NCI-H1417 treated with DMSO at 0.1 percent for 48 hours (cell line): ENCODE measurements at regions not wholly inside any gene's neighbourhood (a gene's known extent, or its start where the extent isn't known, plus 50 kb on each side); places are given as distances from the start of the nearest gene placed in this dataset.

Source experiments
- DNase-seq: peaks from one replicate; lab custom pipeline; 2025; lab: John Stamatoyannopoulos, UW

DNA sequence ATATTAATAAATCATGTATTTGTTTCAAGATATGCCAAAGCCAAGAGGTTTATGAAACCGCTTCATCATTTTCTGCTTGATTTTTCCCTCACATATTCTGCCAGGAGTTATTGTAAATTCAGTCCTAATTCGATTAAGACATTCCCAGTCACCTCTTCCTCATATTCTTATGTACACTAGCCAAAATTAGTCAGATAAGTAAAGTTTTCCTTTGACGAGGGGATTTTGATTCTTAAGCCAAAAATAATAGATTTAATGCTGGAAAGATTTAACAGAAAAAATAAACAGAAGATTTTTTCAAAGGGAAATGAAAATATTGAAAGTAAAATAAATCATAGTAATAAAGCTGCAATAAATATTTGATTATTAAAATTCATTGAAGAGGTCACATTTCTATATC lies 51.0 kb upstream of the VEGFC start:
- DNase-seq = no peak

DNA sequence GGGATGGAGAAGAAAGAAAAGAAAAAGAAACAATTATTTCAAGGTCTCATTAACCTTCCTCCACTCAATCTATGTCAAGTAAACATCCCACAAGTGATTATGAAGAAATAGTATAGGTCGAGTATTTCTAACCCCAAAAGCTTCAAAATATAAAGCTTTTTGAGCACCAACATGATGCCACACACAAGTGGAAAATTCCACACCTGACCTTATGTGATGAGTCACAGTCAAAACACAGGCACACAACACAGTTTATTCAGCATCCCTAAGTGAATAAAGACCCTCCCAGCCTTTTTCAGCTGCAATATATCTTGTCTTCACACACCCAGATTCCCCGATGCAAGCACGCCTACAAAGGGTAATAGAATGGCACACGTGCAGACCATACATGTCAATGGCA lies 51.7 kb upstream of the VEGFC start:
- no peak for DNase-seq

DNA sequence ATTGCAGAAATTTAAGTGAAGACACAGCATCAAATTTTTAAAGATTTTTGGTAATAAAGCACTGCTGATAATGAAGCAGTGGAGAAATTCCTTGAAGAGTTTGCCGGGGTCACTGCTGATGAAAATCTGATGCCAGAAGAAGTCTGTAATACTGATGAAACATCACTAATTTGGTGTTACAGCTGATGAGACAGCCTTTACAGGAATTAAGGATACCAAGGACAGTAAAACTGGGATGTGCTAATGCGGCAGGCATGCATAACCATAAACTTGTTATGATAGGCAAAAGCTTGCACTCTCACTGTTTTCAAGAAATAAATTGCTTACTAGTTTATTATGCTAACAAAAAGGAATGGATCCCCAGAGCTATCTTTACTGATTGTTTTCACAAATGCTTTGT lies 52.9 kb upstream of the VEGFC start:
- DNase-seq = no peak

DNA sequence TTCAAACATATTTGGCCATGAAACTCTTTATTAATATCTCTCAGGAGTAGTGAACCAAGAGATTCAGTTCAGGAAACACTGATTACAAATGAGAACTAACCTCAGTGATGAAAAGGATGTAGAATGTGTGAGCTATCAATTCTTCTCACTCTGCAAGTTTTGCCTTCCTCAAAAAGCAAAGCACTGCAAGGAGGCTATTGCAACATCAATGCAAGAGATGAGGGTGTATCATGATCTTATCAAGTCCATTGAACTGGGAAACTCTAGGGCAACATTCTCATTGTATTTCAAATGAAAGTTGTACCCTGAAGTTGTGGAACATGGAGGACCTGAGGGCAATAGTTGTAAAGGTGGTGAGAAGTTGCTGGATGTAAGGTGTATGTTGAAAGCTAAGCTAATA lies 56.4 kb upstream of the VEGFC start:
- DNase-seq = no peak

DNA sequence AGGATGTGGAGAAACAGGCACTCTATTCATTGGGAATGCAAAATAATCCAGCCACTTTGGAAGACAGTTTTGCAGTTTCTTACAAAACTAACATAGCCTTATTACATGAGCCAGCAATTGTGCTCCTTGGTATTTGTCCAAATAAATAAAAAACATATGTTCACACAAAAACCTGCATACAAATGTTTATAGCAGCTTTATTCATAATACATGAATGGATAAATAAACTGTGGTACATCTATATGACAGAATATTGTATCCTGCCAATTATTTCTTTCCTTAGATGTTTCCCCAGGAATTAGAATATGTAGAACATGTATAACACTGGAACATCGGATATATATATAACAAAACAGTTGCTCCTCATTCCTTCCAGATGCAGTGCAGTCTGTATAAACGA lies 57.7 kb upstream of the VEGFC start:
- DNase-seq = no peak

DNA sequence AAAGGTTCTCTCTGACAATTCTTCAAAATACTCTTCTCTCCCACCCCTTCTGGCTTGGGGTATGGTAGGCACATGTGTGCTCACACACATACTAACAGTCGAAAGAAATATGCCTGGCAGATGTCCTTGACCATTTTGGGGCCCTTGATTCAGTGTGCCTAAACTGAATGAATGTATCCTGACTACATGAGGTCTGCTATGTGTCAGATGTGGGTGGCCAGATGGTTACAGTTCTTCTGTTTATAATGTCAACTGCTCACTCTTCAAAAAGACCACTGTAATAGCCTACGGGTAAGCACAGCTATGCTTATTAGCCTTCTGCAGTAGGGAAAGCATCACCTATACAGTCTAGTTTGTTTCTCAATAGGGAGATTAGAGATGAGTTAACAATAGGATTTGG lies 63.7 kb upstream of the VEGFC start:
- no peak for DNase-seq

DNA sequence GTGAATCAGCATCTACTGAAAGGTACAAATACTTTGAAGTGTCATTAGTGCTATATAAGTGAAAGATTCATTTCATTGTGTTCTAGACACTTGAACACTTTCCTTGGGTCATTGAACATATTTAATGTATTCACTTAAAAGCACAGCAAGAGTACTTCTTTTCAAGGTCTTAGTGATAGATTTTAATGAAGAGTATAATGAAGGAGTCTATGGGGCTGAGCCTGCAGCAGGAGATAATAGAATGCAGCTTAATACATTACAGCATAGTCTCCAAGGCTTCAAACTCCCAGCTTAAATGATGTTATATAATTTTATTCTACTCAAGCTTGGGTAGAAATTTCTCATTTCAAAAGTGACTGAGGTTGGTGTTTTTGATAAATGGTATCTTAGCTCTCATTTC lies 66.1 kb upstream of the VEGFC start:
- DNase-seq = no peak

DNA sequence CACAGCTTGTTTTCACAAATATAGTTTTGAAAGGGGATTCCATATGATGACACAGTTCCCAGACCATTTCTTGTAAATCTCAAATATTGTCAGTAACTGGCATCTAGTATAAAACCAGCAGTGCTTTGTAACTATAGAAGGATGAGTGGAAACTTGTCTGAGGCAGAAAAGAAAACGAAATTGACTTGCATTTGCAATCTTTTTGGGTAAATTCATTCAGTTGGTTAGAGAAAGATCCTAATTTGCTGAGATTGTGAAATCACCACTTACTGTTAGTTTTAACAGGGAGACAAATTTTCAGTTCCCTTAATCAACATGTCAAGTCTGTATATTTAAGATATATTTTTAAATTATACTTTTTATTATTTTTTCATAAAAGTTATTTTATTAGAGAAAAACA lies 71.5 kb upstream of the VEGFC start:
- DNase-seq = no peak

DNA sequence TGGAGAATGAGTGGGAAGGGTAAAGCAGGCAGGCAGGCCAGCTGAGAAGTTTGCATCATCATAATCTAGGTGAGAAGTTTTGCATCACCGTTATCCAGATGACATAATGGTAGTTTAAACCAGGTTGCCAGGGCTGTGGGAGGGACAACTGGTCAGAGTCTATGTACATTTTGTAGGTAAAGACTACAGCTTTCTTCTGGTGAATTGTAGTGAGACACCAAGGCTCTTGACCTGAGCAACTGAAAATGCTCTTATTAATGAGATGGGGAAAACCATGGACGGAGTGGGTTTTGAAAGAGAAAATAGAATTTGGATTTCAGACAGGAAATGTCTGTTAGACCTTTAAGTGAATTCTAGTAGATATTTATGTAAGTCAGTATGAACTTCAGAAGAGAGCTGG lies 76.0 kb upstream of the VEGFC start:
- DNase-seq = no peak

DNA sequence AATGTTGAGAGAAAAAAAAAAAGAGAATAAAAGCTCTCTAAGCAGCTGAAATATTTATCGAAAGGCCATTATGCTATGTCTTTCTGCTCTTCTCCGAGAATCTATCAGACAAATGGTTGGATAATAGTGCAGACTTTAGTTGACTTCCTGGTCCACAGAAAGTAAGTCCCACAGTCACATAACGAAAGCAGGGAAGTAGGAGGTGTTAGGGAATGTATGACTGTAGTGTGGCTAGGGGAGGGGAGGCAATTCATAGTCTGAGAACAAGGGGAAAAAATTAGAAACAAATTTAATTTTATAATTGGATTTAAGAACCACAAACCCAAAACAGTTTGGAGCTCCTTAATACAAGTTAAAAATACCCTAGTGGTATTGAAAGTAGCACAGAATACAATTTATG lies 79.7 kb upstream of the VEGFC start:
- no peak for DNase-seq

DNA sequence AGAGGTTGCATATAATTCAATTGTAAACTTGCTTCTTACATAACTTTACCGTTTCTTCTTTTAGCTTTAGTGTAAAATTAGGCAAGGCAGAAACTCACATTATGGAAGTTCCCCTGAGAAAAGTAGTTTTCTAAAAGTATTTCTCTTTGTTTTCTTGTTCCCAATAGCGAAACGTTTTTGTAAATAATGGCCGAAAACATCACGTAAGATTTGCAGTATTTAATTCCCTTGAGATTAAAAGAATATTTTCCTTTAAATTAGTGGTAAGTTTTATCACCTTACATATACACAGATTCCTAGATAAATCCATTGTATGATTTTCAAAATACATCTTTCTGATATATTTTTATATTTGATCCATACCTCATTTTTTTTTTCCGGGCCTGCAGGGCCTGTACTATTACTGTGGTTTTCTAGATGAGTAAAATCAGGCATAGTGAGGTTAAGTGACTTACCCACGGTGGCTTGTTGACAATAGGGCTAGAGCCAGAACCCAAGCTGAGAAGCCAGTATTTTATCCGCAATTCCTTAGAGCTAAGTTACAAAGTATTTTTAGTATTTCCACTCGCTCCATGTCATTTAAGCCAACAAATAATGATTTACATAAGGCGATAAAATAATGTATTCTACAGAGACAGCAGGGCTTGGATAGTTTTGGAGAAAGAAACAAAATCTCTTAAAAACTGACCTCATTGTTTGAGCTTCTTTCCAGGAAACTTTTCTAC lies 82.2 kb upstream of the VEGFC start:
- DNase-seq = no peak

DNA sequence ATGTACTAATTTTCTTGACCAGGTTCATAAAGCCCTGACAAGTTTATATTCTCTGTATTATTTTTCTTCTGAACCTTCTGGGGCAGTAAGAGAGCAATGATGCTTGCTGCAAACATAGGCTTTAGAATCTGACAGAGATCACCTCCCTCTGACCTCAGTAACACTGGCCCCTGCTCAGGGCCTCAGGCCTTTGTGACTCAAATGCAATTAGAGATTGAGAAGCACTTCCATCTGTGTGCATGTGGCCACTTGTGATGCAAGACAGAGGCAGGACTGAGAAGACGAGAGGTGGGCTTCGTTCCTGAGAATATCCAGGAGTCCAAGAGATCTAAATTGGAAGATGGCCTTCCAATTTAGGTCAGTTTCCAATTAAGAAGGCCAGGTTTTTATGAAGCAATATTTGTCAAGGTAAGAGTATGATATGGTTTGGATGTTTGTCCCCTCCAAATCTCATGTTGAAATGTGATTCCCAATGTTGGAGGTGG lies 82.8 kb upstream of the VEGFC start:
- no peak for DNase-seq

DNA sequence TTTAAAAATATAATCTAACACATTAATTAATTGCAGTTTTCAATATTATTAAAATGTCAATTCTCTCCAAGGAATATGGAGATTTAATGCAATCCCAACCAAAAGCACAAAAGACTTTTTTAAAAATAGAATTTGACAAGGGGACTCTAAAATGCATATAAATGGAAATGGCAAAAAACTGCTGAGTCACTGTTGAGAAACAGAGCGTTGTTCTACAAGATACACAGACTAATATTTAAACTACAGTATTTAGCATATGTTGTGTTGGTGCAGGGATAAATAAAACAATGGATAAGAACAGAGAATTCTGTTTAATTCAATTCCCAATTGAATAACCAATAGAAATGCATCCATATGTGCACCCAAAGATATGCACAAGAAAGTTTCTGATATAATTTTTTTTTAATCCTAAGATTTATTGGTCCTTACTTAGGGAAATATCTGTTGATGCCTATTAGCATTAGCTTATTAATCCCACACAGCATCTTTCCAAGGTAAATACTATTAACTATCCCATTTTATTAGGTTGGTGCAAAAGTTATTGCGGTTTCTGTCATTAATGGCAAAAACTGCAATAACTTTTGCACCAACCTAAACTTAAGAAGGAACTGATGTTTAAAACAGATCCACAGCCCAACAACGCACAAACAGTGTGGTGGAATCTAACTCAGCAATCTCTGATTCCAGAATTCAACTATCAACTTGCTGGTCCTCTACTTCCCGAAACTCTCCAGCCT lies 86.8 kb upstream of the VEGFC start:
- no peak for DNase-seq

DNA sequence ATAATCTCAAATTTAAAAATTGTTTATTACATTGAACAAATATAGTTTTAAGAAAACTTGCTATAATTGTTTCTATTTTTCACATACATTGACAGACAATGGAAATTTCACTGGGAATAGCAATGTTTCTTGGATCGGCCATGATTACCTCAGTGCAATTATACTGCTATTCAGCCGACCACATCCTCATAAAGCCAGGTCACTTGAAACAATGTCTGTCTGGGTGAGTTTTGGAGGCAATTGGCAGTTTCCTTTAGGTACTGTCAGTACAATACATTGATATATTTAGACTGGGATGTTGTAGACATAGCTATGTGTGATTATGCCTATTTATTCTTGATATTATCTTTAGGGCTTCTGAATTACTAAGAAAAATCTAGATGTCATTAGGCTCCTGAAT lies 89.5 kb upstream of the VEGFC start:
- DNase-seq = no peak

DNA sequence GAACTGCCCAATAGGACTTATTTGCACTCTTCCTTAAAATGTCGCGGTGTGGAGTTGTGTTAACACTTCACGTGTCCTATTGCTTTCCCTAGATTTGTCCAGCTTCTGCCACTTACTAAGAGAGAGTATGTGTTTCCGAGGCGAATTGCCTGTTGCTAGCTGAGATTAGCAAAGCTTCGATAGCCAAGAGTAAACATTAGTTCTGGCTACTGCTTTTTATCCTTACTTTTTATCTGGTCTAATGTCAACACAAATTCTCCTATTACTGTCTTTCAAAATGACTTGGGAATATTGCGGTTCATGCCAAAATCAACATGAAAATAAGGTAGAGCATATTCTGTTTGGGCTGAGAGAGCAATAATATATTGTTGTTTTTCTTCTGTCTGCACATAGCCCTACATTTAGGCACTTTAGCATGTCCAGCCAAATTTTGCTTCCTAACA lies 90.4 kb upstream of the VEGFC start:
- DNase-seq = no peak

DNA sequence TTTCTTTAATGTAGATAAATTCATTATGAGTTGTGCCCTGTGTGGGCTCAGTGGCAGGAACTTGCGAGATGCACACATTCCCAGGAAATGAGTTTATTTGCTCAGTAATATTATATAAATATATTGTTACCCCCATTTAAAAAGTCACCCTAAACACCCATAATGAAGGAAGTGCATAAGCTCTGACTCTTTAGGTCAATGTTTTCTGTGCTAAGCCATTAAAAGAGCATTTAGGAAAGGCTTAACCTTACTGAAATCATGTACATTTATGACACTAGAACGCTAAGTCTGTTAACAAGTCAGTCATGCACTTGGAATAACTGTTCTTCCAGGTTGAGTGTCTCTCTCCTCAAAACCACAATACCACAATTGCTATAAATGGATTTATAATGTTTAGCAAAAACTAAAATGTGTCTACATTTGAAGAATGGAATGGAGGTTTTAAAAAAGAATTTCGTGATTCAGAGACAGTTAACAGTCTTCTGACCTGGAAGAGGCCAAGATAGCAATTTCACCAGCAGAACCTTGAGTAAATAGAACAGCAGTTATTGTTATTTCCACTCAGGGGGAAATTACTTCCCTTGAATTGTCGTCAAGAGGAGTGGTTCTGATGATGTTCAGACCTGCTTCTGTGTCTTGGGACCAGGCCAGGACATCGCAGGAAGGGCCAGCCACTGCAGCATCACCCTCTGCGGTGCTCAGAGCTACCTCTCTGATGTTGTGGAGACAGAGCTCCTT lies 91.1 kb upstream of the VEGFC start:
- DNase-seq = no peak

DNA sequence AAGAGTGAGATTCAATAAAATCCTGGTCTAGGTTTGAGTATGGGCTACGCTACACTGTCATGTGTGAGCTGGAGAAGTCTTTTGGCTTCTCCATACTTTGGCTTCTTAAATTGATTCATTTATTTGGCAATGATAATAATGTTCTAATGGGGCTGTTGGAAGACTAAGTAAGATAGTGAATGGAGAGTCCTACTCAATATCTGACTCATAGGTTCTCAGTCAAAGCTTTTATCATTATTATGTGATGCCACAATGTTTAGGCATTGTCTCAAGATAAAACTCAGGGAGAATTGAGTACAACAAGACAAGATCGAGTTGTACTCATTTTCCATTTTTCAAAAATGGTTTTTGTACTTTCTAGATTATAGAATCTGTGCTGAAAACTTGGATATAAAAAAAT lies 92.5 kb upstream of the VEGFC start:
- DNase-seq = no peak

DNA sequence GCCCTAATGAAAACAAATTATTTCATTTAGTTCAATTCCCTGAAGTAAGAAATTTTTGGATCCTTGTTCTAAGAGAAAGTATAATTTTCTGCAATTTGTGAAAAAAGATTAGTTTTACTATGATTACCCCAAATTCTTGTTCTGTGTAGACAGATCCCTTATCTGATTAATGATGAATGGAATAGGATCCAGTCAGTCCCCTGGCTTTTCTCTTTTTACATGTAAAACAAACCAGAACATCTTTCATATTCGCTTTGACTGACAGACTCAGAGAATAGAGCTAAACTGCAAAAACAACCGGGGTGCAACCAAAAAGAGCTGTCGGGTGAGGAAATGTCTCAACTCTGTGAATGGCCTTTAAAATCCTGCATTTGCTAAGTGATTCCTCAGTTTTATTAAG lies 93.4 kb upstream of the VEGFC start:
- DNase-seq = no peak

DNA sequence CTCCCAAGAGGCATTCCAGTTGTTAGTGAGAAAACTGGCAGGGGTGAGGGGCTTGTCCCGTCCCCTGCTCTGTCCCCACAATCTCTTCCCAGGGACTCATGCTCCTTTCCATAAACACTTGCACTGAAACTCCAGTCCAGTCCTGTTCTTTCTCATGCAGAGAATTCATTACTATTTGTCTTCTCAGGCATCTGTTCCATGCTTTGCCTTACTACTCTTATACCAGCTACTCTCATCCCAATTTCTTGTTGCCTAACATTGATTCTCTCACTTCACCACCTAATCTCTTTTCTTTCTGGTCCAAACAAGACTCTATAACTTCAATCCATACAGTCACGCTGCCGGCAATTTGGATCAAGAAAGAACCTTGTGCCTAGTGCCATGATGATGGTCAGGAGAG lies 97.1 kb upstream of the VEGFC start:
- DNase-seq = no peak

DNA sequence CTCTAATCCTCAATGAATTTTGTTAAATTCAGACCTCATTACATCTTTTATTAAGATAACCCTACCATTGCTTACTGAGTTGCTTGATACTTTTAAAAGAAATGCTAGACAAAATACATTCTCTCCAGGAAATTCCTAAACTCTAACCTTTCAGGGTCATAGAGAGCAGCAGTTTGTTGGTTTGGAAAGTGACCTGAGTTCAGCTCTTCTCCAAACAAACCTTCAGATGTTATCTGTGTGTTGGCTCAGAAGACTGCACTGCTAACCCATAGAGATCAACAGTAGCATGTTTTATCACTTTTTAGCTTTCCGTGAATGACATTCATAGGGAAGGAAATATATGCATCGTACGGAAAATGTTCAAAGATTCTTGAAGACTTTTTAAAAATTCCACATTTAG lies 101.8 kb upstream of the VEGFC start:
- no peak for DNase-seq

DNA sequence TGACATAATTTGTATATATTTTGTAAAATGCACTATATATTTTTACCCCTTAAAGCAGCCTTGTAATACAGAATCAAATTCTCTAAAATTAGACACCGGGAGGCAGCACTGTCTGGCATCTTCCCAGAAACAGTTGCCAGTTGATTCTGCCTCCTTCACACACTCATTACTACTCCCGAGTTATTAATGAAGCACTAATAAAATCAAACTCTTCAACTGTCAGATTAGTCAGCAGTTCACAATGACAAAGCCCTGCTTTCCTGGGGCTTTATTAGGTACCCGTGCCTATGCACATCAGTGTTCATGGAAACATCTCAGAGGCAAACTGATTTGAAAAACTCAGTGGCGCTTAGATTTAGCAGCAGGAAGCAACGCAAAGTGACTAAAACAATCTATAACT lies 103.5 kb upstream of the VEGFC start:
- no peak for DNase-seq

DNA sequence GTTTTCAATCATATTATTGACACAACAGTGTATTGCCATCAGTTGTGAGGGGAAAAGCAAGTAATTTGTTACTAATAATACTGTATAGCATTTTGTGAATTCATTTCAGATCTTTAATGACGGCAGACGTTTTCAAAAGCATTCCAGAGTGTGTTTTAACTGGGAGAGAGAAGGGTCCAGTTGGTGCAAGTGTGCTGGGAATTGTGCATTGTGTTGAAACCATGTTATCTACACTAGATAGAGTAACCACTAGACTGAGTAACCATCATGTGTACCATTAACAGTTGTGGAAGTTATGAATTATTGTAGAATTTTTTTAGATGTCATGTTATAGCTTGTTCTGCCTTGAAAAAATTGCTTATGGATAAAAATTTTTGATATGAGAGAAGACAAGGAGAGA lies 104.5 kb upstream of the VEGFC start:
- no peak for DNase-seq

DNA sequence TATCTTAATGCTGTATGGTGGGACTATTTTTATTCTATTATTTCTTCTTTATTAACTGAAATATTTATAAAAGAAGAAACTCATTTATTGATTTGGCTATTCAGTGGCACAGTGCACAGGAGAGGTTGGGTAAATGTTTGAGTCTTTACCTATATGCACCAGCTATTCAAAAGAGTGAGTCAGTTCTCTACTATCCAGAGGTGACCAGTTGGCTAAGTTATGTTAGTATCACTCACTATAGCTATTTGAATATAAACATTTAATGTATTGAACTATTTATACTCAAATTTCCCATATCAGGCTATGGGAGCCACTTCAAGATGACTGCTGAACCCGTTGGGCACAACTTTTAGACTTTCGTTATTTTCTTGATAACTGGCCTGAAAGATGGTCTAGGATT lies 106.1 kb upstream of the VEGFC start:
- DNase-seq = no peak
